Activated T-cell treated with anti-CD3 and anti-CD28 coated beads, Interleukin-2, amount 50 U/mL, for 72 hours (primary cell): ENCODE measurements at regions not wholly inside any gene's neighbourhood (a gene's known extent, or its start where the extent isn't known, plus 50 kb on each side); places are given as distances from the start of the nearest gene placed in this dataset.
"Not testable (repeated sequence)": the region's sequence is repeated elsewhere in the genome, so short reads cannot be mapped to it uniquely, and the experiment has no call there.

Experiments used
- ATAC-seq, 2 donors: fragments of 150-1000 bp; cut with Tn5 transposase; replicated peaks in 1 of 2; 2 replicates each; pipeline ENCODE4 v1.10.0; 2021; ENCODE audit warnings: moderate library complexity in 2 of 2, mild to moderate bottlenecking in 1 of 2
- DNase-seq, 2 donors: peaks; one replicate each; pipeline ENCODE4 v3.0.0; 2021 to 2022; ENCODE audit warnings: mixed read lengths in 1 of 2
- H3K27ac Mint-ChIP-seq: one replicate; pipeline ENCODE4 v1.8.0; 2022; ENCODE audit warnings: mild to moderate bottlenecking, moderate library complexity, mixed read lengths
- H3K27me3 Mint-ChIP-seq: one replicate; pipeline ENCODE4 v1.8.0; 2022; ENCODE audit warnings: low read depth, mixed read lengths
- H3K36me3 Mint-ChIP-seq, 2 donors: one replicate each; pipeline ENCODE4 v1.8.0; 2022; ENCODE audit warnings: mixed read lengths in 2 of 2, mild to moderate bottlenecking in 1 of 2; ENCODE audit not compliant: insufficient read depth in 2 of 2
- H3K4me1 Mint-ChIP-seq: one replicate; pipeline ENCODE4 v1.8.0; 2022; ENCODE audit warnings: low read depth, mixed read lengths
- H3K4me3 Mint-ChIP-seq, 2 donors: one replicate each; pipeline ENCODE4 v1.8.0; 2022; ENCODE audit warnings: mild to moderate bottlenecking in 2 of 2, mixed read lengths in 2 of 2, moderate library complexity in 2 of 2
- H3K9me3 Mint-ChIP-seq, 2 donors: one replicate each; pipeline ENCODE4 v1.8.0; 2022; ENCODE audit warnings: mixed read lengths in 2 of 2

DNA sequence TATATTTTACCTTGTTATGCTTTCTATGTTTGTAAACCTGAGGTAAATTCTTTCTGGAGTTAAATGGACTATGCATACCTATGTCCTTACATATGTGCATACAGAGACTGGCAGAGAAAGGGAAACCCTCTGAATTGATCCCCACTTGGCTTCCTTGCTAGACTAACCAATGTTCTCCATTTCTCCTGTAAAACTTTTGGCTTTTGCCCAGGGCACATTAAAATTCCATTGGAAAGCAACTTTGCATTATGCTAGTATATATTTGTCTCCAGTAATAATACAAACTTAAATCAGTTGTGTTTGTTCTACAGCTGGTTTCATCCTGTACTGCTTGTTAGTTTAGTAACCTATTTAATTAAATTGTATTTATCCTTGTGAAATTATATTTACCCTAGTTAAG lies 646.0 kb upstream of the MARCKS start:
- Mint-ChIP-seq H3K4me1 (no peaks in the 10 kb centered on the region), H3K9me3 (peaks cover 2 to 5% of the 10 kb centered on the region in 2 donors), H3K27ac (no peak overlapping the region), H3K36me3 (no peaks in the 10 kb centered on the region), H3K27me3 (no peaks in the 10 kb centered on the region), H3K4me3 (no peak overlapping the region)
- DNase-seq (no peak), ATAC-seq (no peak)

DNA sequence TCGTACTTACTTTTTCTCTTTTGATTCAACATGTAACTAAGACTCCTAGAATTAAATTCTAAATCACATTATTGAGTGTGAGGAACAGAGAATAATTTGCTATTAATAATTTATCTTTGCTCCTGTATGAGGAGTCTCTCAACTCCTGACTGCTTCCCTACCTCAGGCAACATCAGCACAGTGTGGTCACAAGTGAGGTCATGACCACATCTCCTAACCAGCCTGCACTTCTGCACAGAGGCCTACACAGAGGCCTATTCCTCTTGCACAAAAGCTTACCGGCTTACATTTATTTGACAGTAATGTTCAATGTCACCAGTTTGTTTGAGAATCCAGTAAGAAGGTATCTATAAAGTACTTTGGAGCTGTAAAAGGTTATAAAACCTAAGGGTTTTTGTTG lies 637.4 kb upstream of the MARCKS start:
- H3K4me1 Mint-ChIP-seq = no peaks in the 10 kb centered on the region

DNA sequence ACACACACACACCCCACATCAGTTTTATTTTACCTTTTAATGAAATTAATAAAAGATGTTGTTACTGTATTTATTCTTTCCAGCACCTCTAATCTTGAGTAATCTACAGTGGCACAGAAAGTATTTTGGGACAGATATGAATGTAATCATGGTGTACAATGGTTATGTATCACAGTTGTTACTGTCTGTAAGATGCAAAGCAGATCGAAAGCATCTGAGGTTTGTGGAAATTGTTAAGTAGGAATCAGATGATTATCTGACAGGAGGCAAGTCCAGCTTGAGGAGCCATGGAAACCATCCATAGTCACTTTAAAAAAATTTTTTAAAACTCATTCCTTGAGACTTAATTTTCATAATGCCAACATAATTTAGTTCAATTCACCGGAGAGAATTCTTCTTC lies 636.3 kb upstream of the MARCKS start:
- DNase-seq = no peak
- ATAC-seq = no peak
- Mint-ChIP-seq H3K27ac (no peak overlapping the region), H3K4me1 (no peaks in the 10 kb centered on the region), H3K36me3 (no peaks in the 10 kb centered on the region), H3K27me3 (no peaks in the 10 kb centered on the region), H3K4me3 (no peak overlapping the region), H3K9me3 (peaks cover 0 to 5% of the 10 kb centered on the region in 2 donors)

More for the DNA sequence above, 637.4 kb upstream of the MARCKS start:
- DNase-seq (no peak), ATAC-seq (no peak)
- Mint-ChIP-seq H3K27me3 (no peaks in the 10 kb centered on the region), H3K27ac (no peak overlapping the region), H3K9me3 (peaks cover 3 to 7% of the 10 kb centered on the region in 2 donors), H3K36me3 (no peaks in the 10 kb centered on the region), H3K4me3 (no peak overlapping the region)

DNA sequence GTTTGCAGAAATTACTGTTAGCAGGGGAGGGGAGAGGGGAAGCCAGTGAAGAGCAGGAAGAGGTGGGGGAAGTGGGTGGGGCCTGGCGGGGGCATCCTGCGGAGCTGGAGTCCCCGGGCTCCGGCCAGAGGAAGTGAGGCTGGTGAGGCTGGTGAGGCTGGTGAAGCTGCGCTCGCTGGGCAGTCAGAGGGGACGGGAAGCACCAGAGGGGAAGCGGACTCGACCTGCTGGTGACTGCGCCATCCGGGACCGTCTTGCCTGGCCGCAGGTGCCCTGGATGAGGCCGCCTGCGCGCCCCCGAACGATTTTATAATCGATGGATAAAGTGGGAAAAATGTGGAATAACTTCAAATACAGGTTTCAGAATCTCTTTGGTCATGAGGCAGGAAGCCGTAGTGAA lies 635.3 kb upstream of the MARCKS start:
- Mint-ChIP-seq H3K9me3 (peaks cover 0 to 5% of the 10 kb centered on the region in 2 donors), H3K27ac (no peak overlapping the region), H3K4me3 (no peak overlapping the region), H3K36me3 (no peaks in the 10 kb centered on the region), H3K4me1 (no peaks in the 10 kb centered on the region), H3K27me3 (no peaks in the 10 kb centered on the region)
- ATAC-seq (no peak), DNase-seq (no peak)

DNA sequence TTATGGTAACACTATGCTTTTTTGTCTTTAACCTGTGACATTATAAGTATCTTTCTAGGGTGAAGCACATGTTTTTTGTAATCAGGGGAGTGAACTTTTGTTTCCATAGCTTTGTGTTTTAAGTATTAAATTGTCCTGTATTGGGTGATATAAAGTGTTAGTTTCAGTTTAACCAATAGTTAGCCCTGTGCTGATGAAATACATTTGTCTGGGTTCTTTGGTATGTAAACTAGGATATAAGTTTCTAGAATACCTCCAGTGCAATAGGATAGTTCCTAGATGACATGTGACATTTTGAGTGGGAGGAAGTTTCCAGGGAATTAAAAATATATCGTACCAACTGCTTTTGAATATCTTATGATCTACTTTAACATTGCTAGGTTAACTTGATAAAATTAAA lies 611.0 kb upstream of the MARCKS start:
- Mint-ChIP-seq H3K4me1 (no peaks in the 10 kb centered on the region), H3K4me3 (no peak overlapping the region), H3K9me3 (peaks cover 2 to 5% of the 10 kb centered on the region in 2 donors), H3K27ac (no peak overlapping the region), H3K27me3 (no peaks in the 10 kb centered on the region), H3K36me3 (peaks cover 0 to 2% of the 10 kb centered on the region in 2 donors)
- no peak for ATAC-seq
- no peak for DNase-seq

DNA sequence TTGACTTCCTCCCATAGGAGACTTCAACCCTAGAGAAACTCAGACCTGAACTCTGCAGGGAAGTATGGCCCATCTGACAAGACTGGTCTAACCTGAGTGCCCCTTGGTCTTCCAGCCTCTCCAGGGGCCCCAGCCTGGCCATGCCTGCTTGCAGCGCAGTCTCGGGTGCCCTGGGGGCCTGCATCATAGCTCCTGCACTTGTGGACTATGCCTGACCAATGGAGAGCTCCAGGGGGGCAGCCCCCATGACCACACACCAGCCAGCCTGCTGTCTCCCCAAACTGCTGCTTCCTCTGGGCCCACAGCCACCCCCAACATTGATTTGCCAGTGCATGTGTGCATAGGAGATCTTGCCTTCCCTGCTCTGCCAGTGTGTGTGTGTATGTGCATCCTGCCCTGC lies 608.6 kb upstream of the MARCKS start:
- DNase-seq (no peak), ATAC-seq (no peak)
- H3K27me3 Mint-ChIP-seq = no peaks in the 10 kb centered on the region
- H3K4me3 Mint-ChIP-seq = no peak overlapping the region
- H3K27ac Mint-ChIP-seq = no peak overlapping the region
- no peaks in the 10 kb centered on the region for H3K4me1 Mint-ChIP-seq
- H3K9me3 Mint-ChIP-seq = peaks cover 7 to 9% of the 10 kb centered on the region in 2 donors
- peaks cover 0 to 2% of the 10 kb centered on the region in 2 donors for H3K36me3 Mint-ChIP-seq

DNA sequence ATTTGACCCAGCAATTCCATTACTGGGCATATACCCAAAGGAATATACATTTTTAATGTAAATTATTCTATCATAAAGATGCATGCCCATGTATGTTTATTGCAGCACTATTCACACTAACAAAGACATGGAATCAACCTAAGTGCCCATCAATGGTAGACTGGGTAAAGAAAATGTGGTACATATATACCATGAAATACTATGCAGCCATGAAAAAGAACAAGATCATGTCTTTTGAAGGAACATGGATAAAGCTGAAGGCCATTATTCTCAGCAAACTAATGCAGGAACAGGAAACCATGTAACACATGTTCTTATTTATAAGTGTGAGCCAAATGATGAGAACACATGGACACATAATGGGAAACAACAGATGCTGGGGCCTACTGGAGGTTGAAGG lies 603.0 kb upstream of the MARCKS start:
- H3K9me3 Mint-ChIP-seq = peaks cover 8 to 17% of the 10 kb centered on the region in 2 donors
- not testable (repeated sequence) for H3K4me1 Mint-ChIP-seq, DNase-seq, H3K27ac Mint-ChIP-seq, ATAC-seq, H3K36me3 Mint-ChIP-seq, H3K4me3 Mint-ChIP-seq, H3K27me3 Mint-ChIP-seq

DNA sequence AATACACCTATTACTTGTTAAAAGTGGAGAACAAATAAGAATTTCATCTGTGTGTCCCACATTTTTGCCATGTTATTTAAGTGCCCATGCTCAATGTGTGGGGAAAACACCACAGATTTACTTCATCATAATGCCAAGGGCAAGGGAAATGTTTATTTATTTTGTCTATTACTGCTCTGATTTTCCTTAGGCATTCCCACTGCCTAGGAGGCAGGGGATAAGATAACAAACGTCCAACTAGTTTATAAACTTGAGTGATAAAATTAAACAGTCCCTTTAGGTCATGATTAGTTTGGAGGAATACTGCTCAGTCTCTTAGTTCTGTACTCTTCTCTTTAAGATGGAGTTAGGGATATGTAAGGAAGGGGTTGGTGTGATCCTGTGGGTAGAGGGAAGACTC lies 598.4 kb upstream of the MARCKS start:
- DNase-seq (no peak), ATAC-seq (no peak)
- Mint-ChIP-seq H3K4me1 (no peaks in the 10 kb centered on the region), H3K4me3 (no peak overlapping the region), H3K27me3 (no peaks in the 10 kb centered on the region), H3K9me3 (peaks cover 4 to 8% of the 10 kb centered on the region in 2 donors), H3K27ac (no peak overlapping the region), H3K36me3 (no peaks in the 10 kb centered on the region)

DNA sequence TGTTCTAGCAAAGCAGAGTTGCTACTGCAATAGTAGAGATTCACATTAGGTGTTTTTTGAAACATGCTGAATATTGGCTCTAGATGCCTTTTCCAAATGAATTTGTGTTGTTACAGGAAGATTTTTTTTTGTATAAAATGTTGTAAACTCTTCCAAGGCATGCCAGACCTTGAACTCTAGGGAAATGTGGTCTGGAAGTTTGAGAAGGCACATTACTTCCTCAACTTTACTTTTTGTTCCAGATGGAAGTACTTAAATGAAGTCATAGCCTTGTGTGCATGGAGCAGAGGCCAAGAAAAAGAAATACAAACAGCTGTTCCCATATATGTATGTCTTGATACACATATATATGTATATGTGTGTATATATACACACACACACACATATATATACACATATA lies 585.7 kb upstream of the MARCKS start:
- DNase-seq (no peak), ATAC-seq (no peak)

DNA sequence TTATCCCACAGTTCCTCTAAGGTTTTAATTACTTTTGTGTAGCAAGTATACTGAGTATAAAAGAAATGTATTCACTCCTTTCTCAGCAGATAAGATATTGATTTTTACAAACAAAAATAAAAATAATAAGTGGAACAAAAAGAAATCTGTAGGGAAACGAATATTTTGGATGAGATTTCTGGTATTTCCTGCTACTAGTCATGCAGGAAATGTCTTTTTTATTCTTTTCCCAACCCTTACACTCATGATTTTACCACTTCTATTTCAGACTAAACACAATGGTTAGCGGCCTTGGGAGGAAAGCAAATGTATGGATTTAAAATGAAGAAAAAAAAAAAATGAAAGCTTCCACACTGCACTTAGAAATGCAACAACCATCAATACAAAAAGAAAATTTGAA lies 580.5 kb upstream of the MARCKS start:
- no peaks in the 10 kb centered on the region for H3K27me3 Mint-ChIP-seq

More for the DNA sequence above, 585.7 kb upstream of the MARCKS start:
- Mint-ChIP-seq H3K9me3 (peaks cover 10 to 14% of the 10 kb centered on the region in 2 donors), H3K4me3 (no peak overlapping the region), H3K27ac (no peak overlapping the region), H3K36me3 (peaks cover 3 to 5% of the 10 kb centered on the region in 2 donors), H3K4me1 (no peaks in the 10 kb centered on the region), H3K27me3 (no peaks in the 10 kb centered on the region)

DNA sequence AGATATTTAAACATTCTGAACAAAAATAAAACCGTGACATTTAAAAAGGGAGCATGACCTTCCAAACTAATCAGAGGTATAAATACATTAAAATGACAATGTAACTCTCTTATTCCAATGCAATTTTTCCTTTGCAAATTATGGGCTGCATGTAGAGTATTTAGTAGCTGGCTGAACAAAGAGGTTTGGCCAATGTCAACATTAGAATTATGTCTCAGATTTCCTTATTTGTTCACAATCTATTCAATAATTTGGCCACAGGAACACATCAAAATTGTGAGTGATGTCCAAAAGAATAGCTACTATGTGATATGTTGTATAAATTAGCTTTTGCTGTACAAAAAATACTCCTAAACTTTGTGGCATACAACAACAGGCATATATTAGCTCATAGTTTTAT lies 580.0 kb upstream of the MARCKS start:
- ATAC-seq = no peak
- no peak overlapping the region for H3K4me3 Mint-ChIP-seq
- H3K4me1 Mint-ChIP-seq = no peaks in the 10 kb centered on the region
- peaks cover 3 to 4% of the 10 kb centered on the region in 2 donors for H3K9me3 Mint-ChIP-seq
- H3K27ac Mint-ChIP-seq = no peak overlapping the region
- H3K36me3 Mint-ChIP-seq = no peaks in the 10 kb centered on the region
- no peak for DNase-seq
- H3K27me3 Mint-ChIP-seq = no peaks in the 10 kb centered on the region

More for the DNA sequence above, 580.5 kb upstream of the MARCKS start:
- Mint-ChIP-seq H3K9me3 (peaks cover 3 to 4% of the 10 kb centered on the region in 2 donors), H3K4me1 (no peaks in the 10 kb centered on the region), H3K27ac (no peak overlapping the region), H3K36me3 (no peaks in the 10 kb centered on the region), H3K4me3 (no peak overlapping the region)
- ATAC-seq (no peak), DNase-seq (no peak)

DNA sequence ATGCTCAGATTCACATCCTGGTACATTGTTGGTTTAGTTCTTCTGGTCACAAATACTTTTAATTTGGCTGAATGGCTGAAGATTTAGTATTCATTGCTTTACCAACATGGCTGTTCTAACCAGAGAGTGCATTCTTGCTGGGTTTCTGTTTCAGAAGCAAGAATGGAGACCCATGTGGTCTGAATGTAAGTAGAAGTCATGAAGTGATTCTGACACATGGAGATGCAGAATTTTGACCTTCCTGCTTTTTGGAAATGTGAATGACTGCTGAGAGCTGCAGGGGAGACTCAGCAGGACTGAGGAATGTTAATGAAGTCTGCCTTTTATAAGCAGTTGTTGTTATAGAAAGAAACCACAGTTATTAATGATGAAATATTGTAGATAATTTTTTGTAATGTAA lies 576.1 kb upstream of the MARCKS start:
- DNase-seq (no peak), ATAC-seq (no peak)
- Mint-ChIP-seq H3K4me1 (no peaks in the 10 kb centered on the region), H3K9me3 (peaks cover 1 to 2% of the 10 kb centered on the region in 2 donors), H3K36me3 (no peaks in the 10 kb centered on the region), H3K27ac (no peak overlapping the region), H3K4me3 (no peak overlapping the region), H3K27me3 (peaks cover 5% of the 10 kb centered on the region)

DNA sequence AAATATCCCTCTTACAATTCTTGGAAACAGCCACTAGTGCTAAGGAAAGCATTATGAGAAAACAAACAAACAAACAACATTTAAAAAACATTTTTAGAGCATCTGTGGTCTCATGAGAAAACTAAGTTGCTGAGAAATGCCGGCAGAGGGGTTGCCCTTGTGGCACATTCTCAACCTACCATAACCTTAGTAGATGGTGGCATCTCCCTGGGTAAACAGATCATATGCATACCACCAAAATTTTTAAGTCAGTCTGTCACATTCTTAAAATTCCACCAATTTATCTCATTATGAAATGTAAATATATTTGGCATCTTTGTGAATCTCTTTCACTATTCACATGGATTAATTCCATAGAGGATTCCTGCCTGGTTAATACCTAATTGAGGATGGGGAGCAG lies 575.7 kb upstream of the MARCKS start:
- Mint-ChIP-seq H3K27ac (no peak overlapping the region), H3K4me1 (no peaks in the 10 kb centered on the region), H3K9me3 (peaks cover 1 to 2% of the 10 kb centered on the region in 2 donors), H3K36me3 (no peaks in the 10 kb centered on the region), H3K27me3 (peaks cover 5% of the 10 kb centered on the region), H3K4me3 (no peak overlapping the region)
- ATAC-seq (no peak), DNase-seq (no peak)

DNA sequence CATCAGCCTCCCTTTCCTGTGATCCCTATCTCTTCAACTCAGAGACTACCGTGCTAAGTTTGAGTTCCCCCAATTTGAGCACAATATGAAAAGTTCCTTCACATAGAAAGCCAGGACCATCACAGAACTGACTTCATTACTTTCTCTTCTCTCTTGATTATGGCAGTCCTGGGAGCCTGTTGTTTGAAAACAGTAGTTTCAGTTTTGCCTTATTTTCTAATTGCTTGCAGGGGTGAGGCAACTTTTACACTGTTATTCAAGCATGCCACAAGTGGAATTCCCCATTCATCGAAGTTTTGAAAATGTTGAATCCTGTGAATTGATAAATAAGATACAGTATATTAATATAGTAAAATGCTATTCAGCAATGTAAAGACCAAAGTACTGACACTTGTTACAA lies 569.7 kb upstream of the MARCKS start:
- Mint-ChIP-seq H3K36me3 (no peaks in the 10 kb centered on the region), H3K9me3 (peaks cover 4 to 5% of the 10 kb centered on the region in 2 donors)

More for the DNA sequence above, 569.7 kb upstream of the MARCKS start:
- Mint-ChIP-seq H3K4me3 (no peak overlapping the region), H3K27me3 (peaks cover 5% of the 10 kb centered on the region), H3K27ac (no peak overlapping the region), H3K4me1 (no peaks in the 10 kb centered on the region)
- no peak for DNase-seq
- ATAC-seq = no peak
